B cell (primary cell): ENCODE measurements at regions not wholly inside any gene's neighbourhood (a gene's known extent, or its start where the extent isn't known, plus 50 kb on each side); places are given as distances from the start of the nearest gene placed in this dataset.

Experiments used
- ATAC-seq: fragments of 200-7000 bp; cut with Tn5 transposase; one replicate; pipeline ENCODE4 v1.10.0; 2021; ENCODE audit warnings: low read depth, mild to moderate bottlenecking, moderate number of reproducible peaks, moderate library complexity
- CTCF ChIA-PET: fragments of 350-600 bp; sonication (Branson Sonifier 250); formaldehyde crosslinking; loops from one replicate; lab custom pipeline; 2021; ENCODE audit warnings: antibody characterized with exemption, inconsistent platforms; lab: Charles Lee
- POLR2A ChIA-PET: fragments of 350-600 bp; sonication (Branson Sonifier 250); formaldehyde crosslinking; loops from one replicate; lab custom pipeline; 2021; ENCODE audit warnings: antibody characterized with exemption; lab: Charles Lee
- DNase-seq: peaks from one replicate; pipeline ENCODE4 v3.0.0; 2013
- H2AFZ ChIP-seq: 2 replicates; pipeline ENCODE4 v1.6.1; 2012; ENCODE audit warnings: mild to moderate bottlenecking, low read depth, low read length; ENCODE audit not compliant: insufficient read depth, poor library complexity, severe bottlenecking
- H3K27ac ChIP-seq, 2 donors: 1 replicate in 1 of 2; 2 replicates in 1 of 2; pipeline ENCODE4 v1.5.1; 2012 to 2013; ENCODE audit warnings: low read length in 2 of 2, mild to moderate bottlenecking in 2 of 2, moderate library complexity in 1 of 2
- H3K27me3 ChIP-seq, 4 experiments: fragments of 200-600 bp in 1 of 4; sonication (generic) in 1 of 4; replicated peaks in 1 of 4; 1 replicate in 2 of 4; 2 replicates in 2 of 4; pipeline versions ENCODE4 v1.6.1 to v1.7.0; 2013 to 2016; ENCODE audit warnings: low read length in 3 of 4, mild to moderate bottlenecking in 2 of 4, mixed read lengths in 1 of 4, moderate library complexity in 1 of 4; ENCODE audit not compliant: insufficient read depth in 4 of 4, control insufficient read depth in 3 of 4; ENCODE audit errors: control extremely low read depth in 1 of 4
- H3K36me3 ChIP-seq, 2 experiments: replicated peaks in 1 of 2; 1 replicate in 1 of 2; 2 replicates in 1 of 2; pipeline versions ENCODE4 v1.6.1 to v1.7.1; 2013; ENCODE audit warnings: low read length in 1 of 2; ENCODE audit not compliant: insufficient read depth in 2 of 2, control insufficient read depth in 1 of 2; ENCODE audit errors: control extremely low read depth in 1 of 2, extremely low read depth in 1 of 2
- H3K4me1 ChIP-seq, 2 donors: fragments of 200-600 bp in 1 of 2; sonication (generic) in 1 of 2; 1 replicate in 1 of 2; 2 replicates in 1 of 2; pipeline versions ENCODE4 v1.5.1 to v1.6.1; 2013 to 2017; ENCODE audit warnings: low read length in 2 of 2; ENCODE audit not compliant: control insufficient read depth in 2 of 2, insufficient read depth in 2 of 2
- H3K4me2 ChIP-seq: replicated peaks from 2 replicates; pipeline ENCODE3; 2012; ENCODE audit warnings: mild to moderate bottlenecking, low read depth, low read length; ENCODE audit not compliant: poor library complexity, severe bottlenecking
- H3K4me3 ChIP-seq, 5 experiments: fragments of 200-600 bp in 1 of 5; sonication (generic) in 1 of 5; 1 replicate in 3 of 5; 2 replicates in 2 of 5; pipeline versions ENCODE4 v1.5.1 to v1.7.0; 2011 to 2016; ENCODE audit warnings: low read length in 4 of 5, mild to moderate bottlenecking in 4 of 5, low read depth in 2 of 5, control low read depth in 1 of 5, moderate library complexity in 1 of 5; ENCODE audit not compliant: insufficient read depth in 1 of 5; ENCODE audit errors: control extremely low read depth in 1 of 5, extremely low read depth in 1 of 5
- H3K79me2 ChIP-seq: fragments of 200-600 bp; sonication (generic); one replicate; pipeline ENCODE4 v1.6.0; 2016; ENCODE audit warnings: low read length; ENCODE audit not compliant: control insufficient read depth, insufficient read depth
- H3K9ac ChIP-seq: fragments of 200-600 bp; sonication (generic); 2 replicates; pipeline ENCODE4 v1.6.1; 2017; ENCODE audit warnings: mild to moderate bottlenecking, low read length, moderate library complexity
- H3K9me3 ChIP-seq, 3 donors: one replicate each; pipeline versions ENCODE4 v1.6.1 to v1.7.1; 2013; ENCODE audit warnings: low read length in 2 of 3; ENCODE audit not compliant: control insufficient read depth in 2 of 3, insufficient read depth in 1 of 3; ENCODE audit errors: control extremely low read depth in 1 of 3
- H4K20me1 ChIP-seq: 2 replicates; pipeline ENCODE4 v1.6.0; 2012; ENCODE audit warnings: mild to moderate bottlenecking, low read length; ENCODE audit not compliant: insufficient read depth, control insufficient read depth, poor library complexity, severe bottlenecking
- H3K27ac Mint-ChIP-seq: one replicate; pipeline ENCODE4 v1.8.0; 2021; ENCODE audit warnings: mixed read lengths
- H3K27me3 Mint-ChIP-seq: one replicate; pipeline ENCODE4 v1.8.0; 2021; ENCODE audit warnings: mixed read lengths
- H3K4me1 Mint-ChIP-seq: one replicate; pipeline ENCODE4 v1.8.0; 2021; ENCODE audit warnings: mixed read lengths
- H3K4me3 Mint-ChIP-seq: one replicate; pipeline ENCODE4 v1.8.0; 2021; ENCODE audit warnings: mixed read lengths
- H3K9me3 Mint-ChIP-seq: one replicate; pipeline ENCODE4 v1.8.0; 2022; ENCODE audit warnings: mixed read lengths; ENCODE audit not compliant: insufficient read depth
- CTCF ChIP-seq: fragments of 200-600 bp; IDR thresholded peaks from one replicate; pipeline ENCODE4 v1.8.0; 2022; ENCODE audit warnings: antibody characterized with exemption, mild to moderate bottlenecking
- EZH2 ChIP-seq: IDR thresholded peaks from 2 replicates; pipeline ENCODE4 v1.6.1; 2012; ENCODE audit warnings: borderline replicate concordance, low read depth, mild to moderate bottlenecking, moderate library complexity, low read length; ENCODE audit not compliant: insufficient read depth, poor library complexity, severe bottlenecking
- WGBS: methylation state at CpG from one replicate; pipeline ENCODE4 v1.1.5; 2013; ENCODE audit warnings: missing lambda C conversion rate; ENCODE audit not compliant: insufficient coverage; 5-methylcytosine and 5-hydroxymethylcytosine counted together
- intact Hi-C: fragments of 100-400 bp; cut with micrococcal nuclease; formaldehyde crosslinking; loops from one replicate; pipeline ENCODE4 v1.10.0; 2022

GRCh38 chr14:71416392-71416791 is 509.1 kb downstream of the PCNX1 start:
- TF ChIP-seq EZH2 (no peak), CTCF (no peak)
- no CpG with 5 or more reads among the region's 3 CpGs for WGBS
- Histone ChIP-seq H3K4me3 (no peak overlapping the region), H3K36me3 (peaks cover 0 to 25% of the 10 kb centered on the region in 2 experiments), H3K4me2 (no peak overlapping the region), H3K4me1 (no peaks in the 10 kb centered on the region), H4K20me1 (peaks cover 13% of the 10 kb centered on the region), H3K9ac (no peak overlapping the region), H3K79me2 (peaks cover 61% of the 10 kb centered on the region), H2AFZ (no peak overlapping the region), H3K27me3 (no peaks in the 10 kb centered on the region), H3K9me3 (peaks cover 0 to 2% (median 0%) of the 10 kb centered on the region in 3 donors), H3K27ac (no peak overlapping the region)
- Mint-ChIP-seq H3K27me3 (no peaks in the 10 kb centered on the region), H3K9me3 (no peaks in the 10 kb centered on the region), H3K27ac (no peak overlapping the region), H3K4me3 (no peak overlapping the region), H3K4me1 (peaks cover 28% of the 10 kb centered on the region)
- ChIA-PET POLR2A (no interaction called here), CTCF (interaction anchor here (1.1 to 5.1 kb wide), 4 partner anchors 12 to 95 kb away, joined by 3 to 25 read pairs (median 3); no protein-coding TSS in a partner anchor)
- intact Hi-C loops = no loop called here
- DNase-seq (no peak), ATAC-seq (no peak)

GRCh38 chr14:71418532-71419245 is 511.4 kb downstream of the PCNX1 start:
- no peaks in the 10 kb centered on the region for H3K9me3 Mint-ChIP-seq

More at GRCh38 chr14:71418532-71419245, 511.4 kb downstream of the PCNX1 start:
- WGBS = 87% methylated on average over 6 of the region's 10 CpGs
- DNase-seq = no peak
- Histone ChIP-seq H3K4me2 (no peak overlapping the region), H3K36me3 (peaks cover 3 to 37% of the 10 kb centered on the region in 2 experiments), H3K4me1 (no peaks in the 10 kb centered on the region), H4K20me1 (no peaks in the 10 kb centered on the region), H3K9me3 (peaks cover 0 to 1% (median 0%) of the 10 kb centered on the region in 3 donors), H3K27me3 (no peaks in the 10 kb centered on the region), H2AFZ (no peak overlapping the region), H3K27ac (no peak overlapping the region), H3K9ac (no peak overlapping the region), H3K79me2 (peaks cover 45% of the 10 kb centered on the region), H3K4me3 (no peak overlapping the region)
- ChIA-PET CTCF (interaction anchor here (0.6 to 1.8 kb wide), 2 partner anchors 13 to 1459 kb away, joined by 4 to 7 read pairs; no protein-coding TSS in a partner anchor), POLR2A (no interaction called here)
- no peak for ATAC-seq
- intact Hi-C loops = no loop called here
- H3K4me1 Mint-ChIP-seq = peaks cover 14% of the 10 kb centered on the region
- H3K27ac Mint-ChIP-seq = peak overlapping the region; percentile 61
- TF ChIP-seq EZH2 = no peak
- TF ChIP-seq CTCF = no peak
- H3K27me3 Mint-ChIP-seq = no peaks in the 10 kb centered on the region
- no peak overlapping the region for H3K4me3 Mint-ChIP-seq
